Brain pericyte (primary cell): ENCODE measurements at regions not wholly inside any gene's neighbourhood (a gene's known extent, or its start where the extent isn't known, plus 50 kb on each side); places are given as distances from the start of the nearest gene placed in this dataset.
"Not testable (repeated sequence)": the region's sequence is repeated elsewhere in the genome, so short reads cannot be mapped to it uniquely, and the experiment has no call there.

Experiments used
- DNase-seq: peaks from one replicate; pipeline ENCODE4 v3.0.0-alpha.2; 2012; ENCODE audit warnings: low read depth, low spot score

- DNase-seq, result no peak
Measured at GRCh38 chr2:18045230-18045629, 166.8 kb downstream of the KCNS3 start.

GRCh38 chr2:18017381-18017780, 138.9 kb downstream of the KCNS3 start:
- DNase-seq, result not testable (repeated sequence)

GRCh38 chr2:18009891-18010290, 131.4 kb downstream of the KCNS3 start:
- DNase-seq, result no peak

- DNase-seq, result no peak
Measured at GRCh38 chr2:18005411-18005810, 126.9 kb downstream of the KCNS3 start.

GRCh38 chr2:18001671-18002070, 123.2 kb downstream of the KCNS3 start:
- no peak for DNase-seq

GRCh38 chr2:17996978-17997377, 118.5 kb downstream of the KCNS3 start:
- no peak for DNase-seq

- DNase-seq, result no peak
Measured at GRCh38 chr2:17995593-17995992, 117.1 kb downstream of the KCNS3 start.
